Activated CD8-positive, alpha-beta memory T cell treated with anti-CD3 and anti-CD28 coated beads for 36 hours (primary cell): ENCODE measurements at regions not wholly inside any gene's neighbourhood (a gene's known extent, or its start where the extent isn't known, plus 50 kb on each side); places are given as distances from the start of the nearest gene placed in this dataset.

Experiments used
- CTCF ChIA-PET: fragments of 350-600 bp; sonication (Branson Sonifier 250); formaldehyde crosslinking; loops from one replicate; lab custom pipeline; 2021; ENCODE audit warnings: antibody characterized with exemption; lab: Charles Lee
- POLR2A ChIA-PET: fragments of 350-600 bp; sonication (Branson Sonifier 250); formaldehyde crosslinking; loops from one replicate; lab custom pipeline; 2021; ENCODE audit warnings: antibody characterized with exemption; lab: Charles Lee

GRCh38 chr4:110675426-110675825 is 52.5 kb upstream of the PITX2 start:
- CTCF ChIA-PET = no interaction called here

GRCh38 chr4:110676241-110676640 is 53.4 kb upstream of the PITX2 start:
- ChIA-PET POLR2A (no interaction called here), CTCF (no interaction called here)

More at GRCh38 chr4:110675426-110675825, 52.5 kb upstream of the PITX2 start:
- POLR2A ChIA-PET = no interaction called here

- POLR2A ChIA-PET = no interaction called here
- CTCF ChIA-PET = no interaction called here
These were observed 55.8 kb upstream of the PITX2 start for GRCh38 chr4:110678517-110679227.

GRCh38 chr4:110680265-110680664 is 57.4 kb upstream of the PITX2 start:
- ChIA-PET POLR2A (no interaction called here), CTCF (no interaction called here)

GRCh38 chr4:110681381-110681780 is 58.5 kb upstream of the PITX2 start:
- POLR2A ChIA-PET = no interaction called here
- CTCF ChIA-PET = no interaction called here

- ChIA-PET POLR2A (no interaction called here), CTCF (no interaction called here)
These were observed 59.4 kb upstream of the PITX2 start for GRCh38 chr4:110682311-110682710.

- CTCF ChIA-PET = no interaction called here
- POLR2A ChIA-PET = no interaction called here
These were observed 60.7 kb upstream of the PITX2 start for GRCh38 chr4:110683601-110684000.

GRCh38 chr4:110702326-110702725 is 79.4 kb upstream of the PITX2 start:
- POLR2A ChIA-PET = no interaction called here
- CTCF ChIA-PET = no interaction called here

- POLR2A ChIA-PET = no interaction called here
- CTCF ChIA-PET = no interaction called here
These were observed 82.0 kb upstream of the PITX2 start for GRCh38 chr4:110704748-110705439.

GRCh38 chr4:110705440-110705782 is 82.5 kb upstream of the PITX2 start:
- POLR2A ChIA-PET = no interaction called here
- CTCF ChIA-PET = no interaction called here

- CTCF ChIA-PET = no interaction called here
- POLR2A ChIA-PET = no interaction called here
These were observed 87.2 kb upstream of the PITX2 start for GRCh38 chr4:110710070-110710469.

- CTCF ChIA-PET = no interaction called here
- POLR2A ChIA-PET = no interaction called here
These were observed 89.6 kb upstream of the PITX2 start for GRCh38 chr4:110712486-110712885.

GRCh38 chr4:110730318-110730717 is 107.4 kb upstream of the PITX2 start:
- POLR2A ChIA-PET = no interaction called here
- CTCF ChIA-PET = no interaction called here

GRCh38 chr4:110733901-110734300 is 111.0 kb upstream of the PITX2 start:
- ChIA-PET CTCF (no interaction called here), POLR2A (no interaction called here)

GRCh38 chr4:110735686-110736085 is 112.8 kb upstream of the PITX2 start:
- ChIA-PET POLR2A (no interaction called here), CTCF (no interaction called here)

- ChIA-PET POLR2A (no interaction called here), CTCF (no interaction called here)
These were observed 115.1 kb upstream of the PITX2 start for GRCh38 chr4:110737931-110738330.

- ChIA-PET CTCF (no interaction called here), POLR2A (no interaction called here)
These were observed 119.3 kb upstream of the PITX2 start for GRCh38 chr4:110742143-110742542.

- CTCF ChIA-PET = no interaction called here
- POLR2A ChIA-PET = no interaction called here
These were observed 125.2 kb upstream of the PITX2 start for GRCh38 chr4:110748071-110748470.

GRCh38 chr4:110751183-110751582 is 128.3 kb upstream of the PITX2 start:
- CTCF ChIA-PET = no interaction called here
- POLR2A ChIA-PET = no interaction called here

GRCh38 chr4:110751986-110752385 is 129.1 kb upstream of the PITX2 start:
- ChIA-PET POLR2A (no interaction called here), CTCF (no interaction called here)

- CTCF ChIA-PET = no interaction called here
These were observed 130.6 kb upstream of the PITX2 start for GRCh38 chr4:110753466-110753865.

More at GRCh38 chr4:110753466-110753865, 130.6 kb upstream of the PITX2 start:
- POLR2A ChIA-PET = no interaction called here
